SU-DHL-6 (cell line): ENCODE measurements at regions not wholly inside any gene's neighbourhood (a gene's known extent, or its start where the extent isn't known, plus 50 kb on each side); places are given as distances from the start of the nearest gene placed in this dataset.

Experiments used
- H2AFZ ChIP-seq: fragments of 200-600 bp; sonication (generic); 2 replicates; pipeline ENCODE4 v1.6.1; 2014; ENCODE audit warnings: low read depth, mild to moderate bottlenecking, moderate library complexity, mixed read lengths, antibody characterized with exemption, low read length; ENCODE audit not compliant: severe bottlenecking
- H3F3A ChIP-seq: fragments of 200-600 bp; shearing (Covaris generic); 2 replicates; pipeline ENCODE4 v1.6.0; 2016; ENCODE audit warnings: antibody characterized with exemption, mild to moderate bottlenecking; ENCODE audit not compliant: insufficient read depth
- H3K27ac ChIP-seq: fragments of 200-600 bp; sonication (generic); 2 replicates; pipeline ENCODE4 v1.5.1; 2016; ENCODE audit warnings: low read depth, mild to moderate bottlenecking, low read length, moderate library complexity, mixed read lengths
- H3K27me3 ChIP-seq: fragments of 200-600 bp; sonication (generic), shearing (Covaris generic); 2 replicates; pipeline ENCODE4 v1.6.0; 2014; ENCODE audit warnings: mild to moderate bottlenecking, low read length
- H3K36me3 ChIP-seq: fragments of 200-600 bp; sonication (generic); 2 replicates; pipeline ENCODE4 v1.6.1; 2014; ENCODE audit warnings: mild to moderate bottlenecking, low read length, mixed read lengths
- H3K4me2 ChIP-seq: fragments of 300-600, 200-600 bp; shearing (Covaris generic), sonication (generic); 2 replicates; pipeline ENCODE4 v1.6.0; 2014; ENCODE audit warnings: low read length, low read depth, mild to moderate bottlenecking; ENCODE audit not compliant: poor library complexity, severe bottlenecking
- H3K4me3 ChIP-seq: fragments of 200-600 bp; sonication (generic); 2 replicates; pipeline ENCODE4 v1.5.1; 2014; ENCODE audit warnings: antibody characterized with exemption, low read length, mild to moderate bottlenecking, mixed read lengths; ENCODE audit not compliant: insufficient read depth, poor library complexity, severe bottlenecking
- H3K79me2 ChIP-seq: fragments of 200-600 bp; sonication (generic); 2 replicates; pipeline ENCODE4 v1.6.1; 2014; ENCODE audit warnings: mild to moderate bottlenecking, low read length, moderate library complexity; ENCODE audit not compliant: insufficient read depth
- H3K9ac ChIP-seq: fragments of 200-600 bp; sonication (generic); 2 replicates; pipeline ENCODE4 v1.7.0; 2014; ENCODE audit warnings: mild to moderate bottlenecking, low read length
- H3K9me2 ChIP-seq: fragments of 200-600 bp; sonication (generic); replicated peaks from 2 replicates; pipeline ENCODE4 v1.6.1; 2014; ENCODE audit warnings: low read length; ENCODE audit not compliant: insufficient read depth
- H3K9me3 ChIP-seq: fragments of 200-600 bp; sonication (generic); 2 replicates; pipeline ENCODE4 v1.6.1; 2014; ENCODE audit warnings: low read length, mixed read lengths; ENCODE audit not compliant: insufficient read depth
- H4K20me1 ChIP-seq: fragments of 200-600 bp; sonication (generic); 2 replicates; pipeline ENCODE4 v1.6.1; 2014; ENCODE audit warnings: low read depth, mild to moderate bottlenecking, antibody characterized with exemption, low read length, moderate library complexity, mixed read lengths
- CTCF ChIP-seq: fragments of 200-600 bp; sonication (generic); IDR thresholded peaks from one replicate; pipeline ENCODE4 v1.5.1; 2017; ENCODE audit warnings: antibody characterized with exemption, mild to moderate bottlenecking, low read length, moderate library complexity; ENCODE audit not compliant: insufficient read depth, poor library complexity, severe bottlenecking
- EZH2phosphoT487 ChIP-seq: fragments of 200-600 bp; sonication (generic), shearing (Covaris generic); conservative IDR thresholded peaks from 2 replicates; pipeline ENCODE4 v1.6.1; 2018; ENCODE audit warnings: mild to moderate bottlenecking, antibody characterized with exemption, low read length, moderate library complexity, mixed read lengths

GRCh38 chr16:85315866-85316265 is 203.6 kb upstream of the CIBAR2 start:
- Histone ChIP-seq H3K4me3 (no peak overlapping the region), H3K27me3 (no peaks in the 10 kb centered on the region), H3K9me3 (no peaks in the 10 kb centered on the region), H3K4me2 (no peak overlapping the region), H4K20me1 (no peaks in the 10 kb centered on the region), H3K79me2 (no peaks in the 10 kb centered on the region), H3K9me2 (no peaks in the 10 kb centered on the region), H3K9ac (no peak overlapping the region), H2AFZ (no peak overlapping the region), H3K27ac (no peak overlapping the region), H3K36me3 (no peaks in the 10 kb centered on the region), H3F3A (no peaks in the 10 kb centered on the region)
- no peak for TF ChIP-seq CTCF
- TF ChIP-seq EZH2phosphoT487: no peak

- Histone ChIP-seq H3K9ac (no peak overlapping the region), H3K27me3 (no peaks in the 10 kb centered on the region), H3K27ac (no peak overlapping the region), H4K20me1 (no peaks in the 10 kb centered on the region), H3K79me2 (no peaks in the 10 kb centered on the region), H3K4me2 (no peak overlapping the region), H3K9me2 (no peaks in the 10 kb centered on the region), H3K36me3 (no peaks in the 10 kb centered on the region), H3K9me3 (no peaks in the 10 kb centered on the region), H3K4me3 (no peak overlapping the region), H2AFZ (no peak overlapping the region), H3F3A (no peaks in the 10 kb centered on the region)
- TF ChIP-seq CTCF: peak; percentile 73
- no peak for TF ChIP-seq EZH2phosphoT487
Measured at GRCh38 chr16:85316321-85316919, 204.1 kb upstream of the CIBAR2 start.

- H4K20me1 ChIP-seq: no peaks in the 10 kb centered on the region
- no peaks in the 10 kb centered on the region for H3K79me2 ChIP-seq
- no peaks in the 10 kb centered on the region for H3K27me3 ChIP-seq
- H3K4me3 ChIP-seq: no peak overlapping the region
- H3K36me3 ChIP-seq: no peaks in the 10 kb centered on the region
- H3K27ac ChIP-seq: no peak overlapping the region
- no peaks in the 10 kb centered on the region for H3K9me2 ChIP-seq
- TF ChIP-seq CTCF (no peak), EZH2phosphoT487 (no peak)
- no peaks in the 10 kb centered on the region for H3F3A ChIP-seq
- no peak overlapping the region for H3K4me2 ChIP-seq
- H3K9ac ChIP-seq: no peak overlapping the region
- H2AFZ ChIP-seq: no peak overlapping the region
- H3K9me3 ChIP-seq: no peaks in the 10 kb centered on the region
Measured at GRCh38 chr16:85316944-85317343, 204.7 kb upstream of the CIBAR2 start.
